ENCODE measurements at regions not wholly inside any gene's neighbourhood (a gene's known extent, or its start where the extent isn't known, plus 50 kb on each side); places are given as distances from the start of the nearest gene placed in this dataset.
"Not testable (repeated sequence)": the region's sequence is repeated elsewhere in the genome, so short reads cannot be mapped to it uniquely, and the experiment has no call there.

GRCh38 chr6:120272038-120272437 lies 922.5 kb upstream of the MAN1A1 start:
- intact Hi-C loops (cut with micrococcal nuclease) = no loop called here
- no peak overlapping the region for H3K4me3 Mint-ChIP-seq
- H3K27ac Mint-ChIP-seq = no peak overlapping the region
- H3K4me1 Mint-ChIP-seq (ENCODE audit: low read depth) = no peaks in the 10 kb centered on the region
- H3K27me3 Mint-ChIP-seq = no peaks in the 10 kb centered on the region
- POLR2A ChIA-PET = no interaction called here
- no peak for DNase-seq
- CTCF ChIA-PET = interaction anchor here (0.5 kb wide), 1 partner anchor 78 kb away, joined by 3 read pairs; no protein-coding TSS in a partner anchor
- peaks cover 4% of the 10 kb centered on the region for H3K9me3 Mint-ChIP-seq
- H3K36me3 Mint-ChIP-seq = no peaks in the 10 kb centered on the region

- DNase-seq; POLR2A ChIA-PET; H3K4me1 Mint-ChIP-seq (ENCODE audit: low read depth); H3K4me3 Mint-ChIP-seq; H3K27ac Mint-ChIP-seq; CTCF ChIA-PET; intact Hi-C loops (cut with micrococcal nuclease); H3K27me3 Mint-ChIP-seq; H3K36me3 Mint-ChIP-seq: not testable (repeated sequence)
- peaks cover 10% of the 10 kb centered on the region for H3K9me3 Mint-ChIP-seq
Observed at GRCh38 chr6:120268256-120268655, 918.7 kb upstream of the MAN1A1 start.

- Mint-ChIP-seq H3K4me3 (no peak overlapping the region), H3K4me1 (ENCODE audit: low read depth) (no peaks in the 10 kb centered on the region), H3K9me3 (peaks cover 7% of the 10 kb centered on the region), H3K27me3 (no peaks in the 10 kb centered on the region), H3K27ac (no peak overlapping the region), H3K36me3 (no peaks in the 10 kb centered on the region)
- ChIA-PET POLR2A (no interaction called here), CTCF (no interaction called here)
- intact Hi-C loops (cut with micrococcal nuclease) = no loop called here
- no peak for DNase-seq
Observed at GRCh38 chr6:120262354-120262753, 912.8 kb upstream of the MAN1A1 start.

GRCh38 chr6:120260636-120261035 lies 911.1 kb upstream of the MAN1A1 start:
- intact Hi-C loops (cut with micrococcal nuclease) = no loop called here

GRCh38 chr6:120254651-120255050 lies 905.1 kb upstream of the MAN1A1 start:
- CTCF ChIA-PET = no interaction called here
- DNase-seq = no peak
- no peak overlapping the region for H3K4me3 Mint-ChIP-seq
- no peak overlapping the region for H3K27ac Mint-ChIP-seq
- no peaks in the 10 kb centered on the region for H3K27me3 Mint-ChIP-seq
- H3K9me3 Mint-ChIP-seq = peaks cover 10% of the 10 kb centered on the region
- POLR2A ChIA-PET = no interaction called here
- no peaks in the 10 kb centered on the region for H3K4me1 Mint-ChIP-seq (ENCODE audit: low read depth)
- H3K36me3 Mint-ChIP-seq = no peaks in the 10 kb centered on the region
- intact Hi-C loops (cut with micrococcal nuclease) = no loop called here

More at GRCh38 chr6:120260636-120261035, 911.1 kb upstream of the MAN1A1 start:
- no peak for DNase-seq
- no peaks in the 10 kb centered on the region for H3K27me3 Mint-ChIP-seq
- H3K4me1 Mint-ChIP-seq (ENCODE audit: low read depth) = no peaks in the 10 kb centered on the region
- ChIA-PET CTCF (no interaction called here), POLR2A (no interaction called here)
- no peaks in the 10 kb centered on the region for H3K36me3 Mint-ChIP-seq
- H3K4me3 Mint-ChIP-seq = no peak overlapping the region
- peaks cover 3% of the 10 kb centered on the region for H3K9me3 Mint-ChIP-seq
- H3K27ac Mint-ChIP-seq = no peak overlapping the region

- H3K27me3 Mint-ChIP-seq = no peaks in the 10 kb centered on the region
- ChIA-PET CTCF (no interaction called here), POLR2A (no interaction called here)
- no peak overlapping the region for H3K4me3 Mint-ChIP-seq
- H3K9me3 Mint-ChIP-seq = peaks cover 16% of the 10 kb centered on the region
- no peak overlapping the region for H3K27ac Mint-ChIP-seq
- H3K4me1 Mint-ChIP-seq (ENCODE audit: low read depth) = no peaks in the 10 kb centered on the region
- intact Hi-C loops (cut with micrococcal nuclease) = no loop called here
- DNase-seq = no peak
- no peaks in the 10 kb centered on the region for H3K36me3 Mint-ChIP-seq
Observed at GRCh38 chr6:120248451-120248850, 898.9 kb upstream of the MAN1A1 start.

GRCh38 chr6:120237221-120237620 lies 887.7 kb upstream of the MAN1A1 start:
- no peaks in the 10 kb centered on the region for H3K4me1 Mint-ChIP-seq (ENCODE audit: low read depth)
- peaks cover 21% of the 10 kb centered on the region for H3K9me3 Mint-ChIP-seq
- ChIA-PET CTCF (no interaction called here), POLR2A (no interaction called here)
- H3K4me3 Mint-ChIP-seq = no peak overlapping the region
- DNase-seq = no peak
- H3K27me3 Mint-ChIP-seq = no peaks in the 10 kb centered on the region
- intact Hi-C loops (cut with micrococcal nuclease) = no loop called here
- H3K36me3 Mint-ChIP-seq = peaks cover 2% of the 10 kb centered on the region
- H3K27ac Mint-ChIP-seq = no peak overlapping the region

- Mint-ChIP-seq H3K9me3 (peaks cover 15% of the 10 kb centered on the region), H3K36me3 (no peaks in the 10 kb centered on the region), H3K27ac (no peak overlapping the region), H3K4me3 (no peak overlapping the region), H3K4me1 (ENCODE audit: low read depth) (no peaks in the 10 kb centered on the region), H3K27me3 (no peaks in the 10 kb centered on the region)
- intact Hi-C loops (cut with micrococcal nuclease) = no loop called here
- no peak for DNase-seq
- ChIA-PET POLR2A (no interaction called here), CTCF (no interaction called here)
Observed at GRCh38 chr6:120230008-120230407, 880.4 kb upstream of the MAN1A1 start.

GRCh38 chr6:120228297-120228696 lies 878.7 kb upstream of the MAN1A1 start:
- H3K4me3 Mint-ChIP-seq = no peak overlapping the region
- no peak for DNase-seq

GRCh38 chr6:120219339-120219738 lies 869.8 kb upstream of the MAN1A1 start:
- POLR2A ChIA-PET = no interaction called here

More at GRCh38 chr6:120228297-120228696, 878.7 kb upstream of the MAN1A1 start:
- no peaks in the 10 kb centered on the region for H3K4me1 Mint-ChIP-seq (ENCODE audit: low read depth)
- ChIA-PET CTCF (no interaction called here), POLR2A (no interaction called here)
- intact Hi-C loops (cut with micrococcal nuclease) = no loop called here
- H3K9me3 Mint-ChIP-seq = peaks cover 9% of the 10 kb centered on the region
- no peaks in the 10 kb centered on the region for H3K36me3 Mint-ChIP-seq
- no peak overlapping the region for H3K27ac Mint-ChIP-seq
- no peaks in the 10 kb centered on the region for H3K27me3 Mint-ChIP-seq

GRCh38 chr6:120214088-120214499 lies 864.5 kb upstream of the MAN1A1 start:
- intact Hi-C loops (cut with micrococcal nuclease) = no loop called here
- Mint-ChIP-seq H3K9me3 (peaks cover 1% of the 10 kb centered on the region), H3K36me3 (no peaks in the 10 kb centered on the region), H3K27ac (no peak overlapping the region), H3K4me1 (ENCODE audit: low read depth) (no peaks in the 10 kb centered on the region), H3K27me3 (no peaks in the 10 kb centered on the region), H3K4me3 (no peak overlapping the region)
- ChIA-PET CTCF (no interaction called here), POLR2A (no interaction called here)
- DNase-seq = no peak

More at GRCh38 chr6:120219339-120219738, 869.8 kb upstream of the MAN1A1 start:
- intact Hi-C loops (cut with micrococcal nuclease) = no loop called here
- Mint-ChIP-seq H3K27me3 (no peaks in the 10 kb centered on the region), H3K9me3 (no peaks in the 10 kb centered on the region), H3K4me1 (ENCODE audit: low read depth) (no peaks in the 10 kb centered on the region), H3K27ac (no peak overlapping the region), H3K4me3 (no peak overlapping the region), H3K36me3 (no peaks in the 10 kb centered on the region)
- CTCF ChIA-PET = no interaction called here
- no peak for DNase-seq

- DNase-seq = no peak
- H3K4me1 Mint-ChIP-seq (ENCODE audit: low read depth) = no peaks in the 10 kb centered on the region
- H3K27ac Mint-ChIP-seq = no peak overlapping the region
- no peaks in the 10 kb centered on the region for H3K36me3 Mint-ChIP-seq
- peaks cover 4% of the 10 kb centered on the region for H3K9me3 Mint-ChIP-seq
- H3K27me3 Mint-ChIP-seq = no peaks in the 10 kb centered on the region
- ChIA-PET CTCF (no interaction called here), POLR2A (no interaction called here)
- no peak overlapping the region for H3K4me3 Mint-ChIP-seq
- intact Hi-C loops (cut with micrococcal nuclease) = no loop called here
Observed at GRCh38 chr6:120211955-120212792, 862.6 kb upstream of the MAN1A1 start.

- CTCF ChIA-PET = no interaction called here
Observed at GRCh38 chr6:120202878-120203277, 853.3 kb upstream of the MAN1A1 start.

More at GRCh38 chr6:120202878-120203277, 853.3 kb upstream of the MAN1A1 start:
- no peaks in the 10 kb centered on the region for H3K9me3 Mint-ChIP-seq
- H3K4me1 Mint-ChIP-seq (ENCODE audit: low read depth) = no peaks in the 10 kb centered on the region
- POLR2A ChIA-PET = no interaction called here
- H3K27ac Mint-ChIP-seq = no peak overlapping the region
- H3K36me3 Mint-ChIP-seq = no peaks in the 10 kb centered on the region
- H3K4me3 Mint-ChIP-seq = no peak overlapping the region
- no peak for DNase-seq
- no peaks in the 10 kb centered on the region for H3K27me3 Mint-ChIP-seq
- intact Hi-C loops (cut with micrococcal nuclease) = no loop called here

All from activated CD4-positive, alpha-beta memory T cell treated with anti-CD3 and anti-CD28 coated beads for 36 hours (primary cell).